Peyer's patch (tissue), 4 donors: ENCODE measurements at regions not wholly inside any gene's neighbourhood (a gene's known extent, or its start where the extent isn't known, plus 50 kb on each side); places are given as distances from the start of the nearest gene placed in this dataset.

ENCODE experiments used
- POLR2A ChIP-seq, 2 donors: fragments of 450-650 bp; IDR thresholded peaks; one replicate each; pipeline ENCODE4 v1.5.1; 2017; ENCODE audit warnings: antibody characterized with exemption in 2 of 2, mild to moderate bottlenecking in 2 of 2, moderate library complexity in 2 of 2
- TF ChIP-seq, protein P1 (sequence below), 6 experiments: fragments of 450-650 bp in 4 of 6; fragments of 200-600 bp in 2 of 6; sonication (generic) in 1 of 6; IDR thresholded peaks; one replicate each; pipeline ENCODE4 v1.5.1; 2017 to 2019; ENCODE audit warnings: antibody characterized with exemption in 6 of 6, mild to moderate bottlenecking in 3 of 6, moderate library complexity in 1 of 6

DNA sequence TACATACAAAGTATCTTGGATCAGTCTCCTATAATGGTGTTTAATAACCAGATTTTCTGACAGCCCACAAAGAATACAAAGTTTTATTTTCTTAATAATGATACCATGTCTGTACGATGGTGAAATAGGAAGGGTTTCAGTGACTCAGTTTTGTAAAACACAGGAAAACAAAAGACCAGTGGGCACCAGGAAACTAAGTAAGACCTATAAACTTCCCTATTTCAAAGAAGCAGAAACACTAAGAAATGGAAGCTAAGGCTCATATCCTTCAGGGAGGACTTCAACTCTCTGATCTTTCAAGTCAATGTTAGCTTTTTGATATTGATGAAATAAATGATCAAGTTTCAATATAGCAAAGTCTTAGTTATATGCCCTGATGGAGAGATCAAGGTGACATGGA is 196.0 kb downstream of the DUSP6 start:
- TF ChIP-seq, protein P1, sequence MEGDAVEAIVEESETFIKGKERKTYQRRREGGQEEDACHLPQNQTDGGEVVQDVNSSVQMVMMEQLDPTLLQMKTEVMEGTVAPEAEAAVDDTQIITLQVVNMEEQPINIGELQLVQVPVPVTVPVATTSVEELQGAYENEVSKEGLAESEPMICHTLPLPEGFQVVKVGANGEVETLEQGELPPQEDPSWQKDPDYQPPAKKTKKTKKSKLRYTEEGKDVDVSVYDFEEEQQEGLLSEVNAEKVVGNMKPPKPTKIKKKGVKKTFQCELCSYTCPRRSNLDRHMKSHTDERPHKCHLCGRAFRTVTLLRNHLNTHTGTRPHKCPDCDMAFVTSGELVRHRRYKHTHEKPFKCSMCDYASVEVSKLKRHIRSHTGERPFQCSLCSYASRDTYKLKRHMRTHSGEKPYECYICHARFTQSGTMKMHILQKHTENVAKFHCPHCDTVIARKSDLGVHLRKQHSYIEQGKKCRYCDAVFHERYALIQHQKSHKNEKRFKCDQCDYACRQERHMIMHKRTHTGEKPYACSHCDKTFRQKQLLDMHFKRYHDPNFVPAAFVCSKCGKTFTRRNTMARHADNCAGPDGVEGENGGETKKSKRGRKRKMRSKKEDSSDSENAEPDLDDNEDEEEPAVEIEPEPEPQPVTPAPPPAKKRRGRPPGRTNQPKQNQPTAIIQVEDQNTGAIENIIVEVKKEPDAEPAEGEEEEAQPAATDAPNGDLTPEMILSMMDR (IDR thresholded peaks at IDR 0.05) = no peak
- no peak for TF ChIP-seq POLR2A (IDR thresholded peaks at IDR 0.05)
